H1 (cell line): ENCODE measurements at regions not wholly inside any gene's neighbourhood (a gene's known extent, or its start where the extent isn't known, plus 50 kb on each side); places are given as distances from the start of the nearest gene placed in this dataset.

Experiments used
- CTCF ChIA-PET: fragments of 300-600 bp; sonication (Branson Sonifier 250); formaldehyde crosslinking; loops from one replicate; lab custom pipeline; 2021; ENCODE audit not compliant: partially characterized antibody; lab: Charles Lee
- POLR2A ChIA-PET: fragments of 300-600 bp; sonication (Branson Sonifier 250); formaldehyde crosslinking; loops from one replicate; lab custom pipeline; 2021; ENCODE audit warnings: inconsistent platforms; ENCODE audit not compliant: partially characterized antibody; lab: Charles Lee
- DNase-seq, 2 experiments: peaks; one replicate each; pipeline versions ENCODE4 v3.0.0 to v3.0.0-alpha.2; 2010 to 2022; ENCODE audit warnings: low spot score in 2 of 2, low read depth in 1 of 2, mixed read lengths in 1 of 2
- FAIRE-seq: peaks from 2 replicates; lab custom pipeline; 2011; peaks lifted over from hg19 to GRCh38; lab: Jason Lieb, UNC
- H2AFZ ChIP-seq: 2 replicates; pipeline ENCODE4 v1.8.1; 2012; ENCODE audit warnings: low read length, inconsistent platforms
- H2AK5ac ChIP-seq: 2 replicates; pipeline ENCODE4 v1.6.1; 2013; ENCODE audit warnings: low read depth, low read length
- H2BK120ac ChIP-seq: replicated peaks from 2 replicates; pipeline ENCODE3; 2013; ENCODE audit warnings: low read depth, low read length, inconsistent platforms
- H2BK12ac ChIP-seq: 2 replicates; pipeline ENCODE4 v1.6.1; 2013; ENCODE audit warnings: low read depth, low read length
- H2BK15ac ChIP-seq: 2 replicates; pipeline ENCODE4 v1.6.1; 2013; ENCODE audit warnings: low read length
- H2BK20ac ChIP-seq: 2 replicates; pipeline ENCODE4 v1.6.1; 2013; ENCODE audit warnings: low read length
- H2BK5ac ChIP-seq: 2 replicates; pipeline ENCODE4 v1.6.1; 2013; ENCODE audit warnings: low read depth, low read length
- H3K14ac ChIP-seq: 2 replicates; pipeline ENCODE4 v1.6.1; 2013; ENCODE audit warnings: inconsistent platforms; ENCODE audit not compliant: insufficient read length
- H3K18ac ChIP-seq: 2 replicates; pipeline ENCODE4 v1.6.1; 2013; ENCODE audit warnings: low read length; ENCODE audit errors: extremely low read depth
- H3K23ac ChIP-seq: 2 replicates; pipeline ENCODE4 v1.6.1; 2013; ENCODE audit warnings: inconsistent platforms; ENCODE audit not compliant: insufficient read length
- H3K23me2 ChIP-seq: 2 replicates; pipeline ENCODE4 v1.6.1; 2013; ENCODE audit warnings: low read depth, low read length
- H3K27ac ChIP-seq: 2 replicates; pipeline ENCODE4 v1.6.1; 2011; ENCODE audit warnings: low read depth, low read length, inconsistent platforms
- H3K27me3 ChIP-seq, 4 experiments: replicated peaks in 1 of 4; 1 replicate in 1 of 4; 2 replicates in 3 of 4; pipeline versions ENCODE4 v1.6.1 to v1.8.1; 2011 to 2013; ENCODE audit warnings: low read length in 3 of 4, mild to moderate bottlenecking in 3 of 4, inconsistent platforms in 2 of 4, mixed read lengths in 2 of 4, moderate library complexity in 1 of 4; ENCODE audit not compliant: control insufficient read depth in 3 of 4, insufficient read depth in 3 of 4; ENCODE audit errors: extremely low read depth in 1 of 4
- H3K36me3 ChIP-seq, 4 experiments: 2 replicates each; pipeline versions ENCODE4 v1.6.1 to v1.8.1; 2011 to 2013; ENCODE audit warnings: mild to moderate bottlenecking in 4 of 4, low read length in 3 of 4, moderate library complexity in 2 of 4, control low read depth in 1 of 4, inconsistent platforms in 1 of 4; ENCODE audit not compliant: insufficient read depth in 4 of 4, control insufficient read depth in 2 of 4
- H3K4ac ChIP-seq: replicated peaks from 2 replicates; pipeline ENCODE3; 2013; ENCODE audit warnings: low read length, low read depth, mixed read lengths, inconsistent platforms; ENCODE audit not compliant: insufficient read length
- H3K4me1 ChIP-seq, 4 experiments: replicated peaks in 1 of 4; 1 replicate in 1 of 4; 2 replicates in 3 of 4; pipeline versions ENCODE4 v1.6.1 to v1.8.1; 2011 to 2013; ENCODE audit warnings: low read length in 3 of 4, inconsistent platforms in 2 of 4, mixed read lengths in 1 of 4; ENCODE audit not compliant: insufficient read depth in 4 of 4, control insufficient read depth in 3 of 4
- H3K4me2 ChIP-seq, 2 experiments: 2 replicates each; pipeline versions ENCODE4 v1.6.1 to v1.8.1; 2011 to 2013; ENCODE audit warnings: low read depth in 2 of 2, low read length in 2 of 2, control low read depth in 1 of 2, inconsistent platforms in 1 of 2, mild to moderate bottlenecking in 1 of 2; ENCODE audit not compliant: insufficient read depth in 1 of 2
- H3K4me3 ChIP-seq, 4 experiments: fragments of 200-600, 300-600 bp in 1 of 4; sonication (generic), shearing (Covaris generic), sonication (Bioruptor Twin) in 1 of 4; 2 replicates each; pipeline versions ENCODE4 v1.5.1 to v1.8.1; 2011 to 2016; ENCODE audit warnings: low read length in 4 of 4, low read depth in 3 of 4, control low read depth in 2 of 4, inconsistent platforms in 2 of 4, mild to moderate bottlenecking in 2 of 4, mixed read lengths in 1 of 4, moderate library complexity in 1 of 4; ENCODE audit not compliant: insufficient read depth in 2 of 4; ENCODE audit errors: extremely low read depth in 1 of 4
- H3K56ac ChIP-seq: replicated peaks from 2 replicates; pipeline ENCODE3; 2013; ENCODE audit warnings: low read depth, mild to moderate bottlenecking, mixed read lengths, low read length, inconsistent platforms; ENCODE audit not compliant: insufficient read length
- H3K79me1 ChIP-seq: 2 replicates; pipeline ENCODE4 v1.6.1; 2013; ENCODE audit warnings: low read depth, low read length, control low read depth
- H3K79me2 ChIP-seq, 2 experiments: 2 replicates each; pipeline versions ENCODE4 v1.6.1 to v1.8.1; 2012 to 2013; ENCODE audit warnings: low read length in 2 of 2, mild to moderate bottlenecking in 2 of 2, inconsistent platforms in 1 of 2; ENCODE audit not compliant: insufficient read depth in 2 of 2, control insufficient read depth in 1 of 2
- H3K9ac ChIP-seq, 4 experiments: replicated peaks in 1 of 4; 1 replicate in 1 of 4; 2 replicates in 3 of 4; pipeline versions ENCODE4 v1.6.1 to v1.8.1; 2011 to 2013; ENCODE audit warnings: low read depth in 3 of 4, low read length in 3 of 4, control low read depth in 2 of 4, mild to moderate bottlenecking in 2 of 4, moderate library complexity in 2 of 4, inconsistent platforms in 1 of 4; ENCODE audit errors: extremely low read depth in 1 of 4
- H3K9me3 ChIP-seq, 2 experiments: 2 replicates each; pipeline versions ENCODE4 v1.6.1 to v1.8.1; 2012 to 2013; ENCODE audit warnings: mild to moderate bottlenecking in 2 of 2, moderate library complexity in 2 of 2, control low read depth in 1 of 2, inconsistent platforms in 1 of 2, low read depth in 1 of 2, low read length in 1 of 2, mixed read lengths in 1 of 2; ENCODE audit not compliant: insufficient read depth in 2 of 2
- H4K20me1 ChIP-seq, 2 experiments: replicated peaks in 1 of 2; 2 replicates each; pipeline versions ENCODE3 to v1.8.1; 2011 to 2013; ENCODE audit warnings: inconsistent platforms in 2 of 2, low read length in 2 of 2, mild to moderate bottlenecking in 1 of 2; ENCODE audit not compliant: insufficient read depth in 2 of 2, control insufficient read depth in 1 of 2
- H4K5ac ChIP-seq: 2 replicates; pipeline ENCODE4 v1.6.1; 2013; ENCODE audit warnings: low read length, low read depth, mixed read lengths, inconsistent platforms; ENCODE audit not compliant: insufficient read length
- H4K8ac ChIP-seq: 2 replicates; pipeline ENCODE4 v1.8.0; 2013; ENCODE audit warnings: mild to moderate bottlenecking, moderate library complexity, low read length, inconsistent platforms; ENCODE audit not compliant: insufficient read depth; ENCODE audit errors: extremely low read depth
- H4K91ac ChIP-seq: replicated peaks from 2 replicates; pipeline ENCODE3; 2013; ENCODE audit warnings: low read length, mixed read lengths, inconsistent platforms; ENCODE audit not compliant: insufficient read length
- ASH2L ChIP-seq: fragments of 200-600, 300-600 bp; sonication (generic); IDR thresholded peaks from one replicate; pipeline ENCODE4 v1.7.1; 2017; ENCODE audit warnings: low read length
- BACH1 ChIP-seq: IDR thresholded peaks from 2 replicates; pipeline ENCODE4 v1.6.1; 2012; ENCODE audit warnings: low read length, improper control_type of control experiment
- BCL11A ChIP-seq, 2 experiments: IDR thresholded peaks; one replicate each; pipeline ENCODE4 v1.6.1; 2011; ENCODE audit warnings: low read depth in 2 of 2, low read length in 2 of 2, mild to moderate bottlenecking in 2 of 2
- CBX8 ChIP-seq: fragments of 300-800, 300-1000 bp; sonication (generic); IDR thresholded peaks from 2 replicates; pipeline ENCODE4 v1.7.1; 2016; ENCODE audit warnings: low read depth, low read length, borderline replicate concordance
- EGR1 ChIP-seq: IDR thresholded peaks from 2 replicates; pipeline ENCODE4 v1.6.1; 2011; ENCODE audit warnings: low read depth, low read length, borderline replicate concordance
- GABPA ChIP-seq: IDR thresholded peaks from 2 replicates; pipeline ENCODE4 v1.6.1; 2011; ENCODE audit warnings: mild to moderate bottlenecking, low read length, moderate library complexity, borderline replicate concordance; ENCODE audit not compliant: insufficient read depth
- JUN ChIP-seq: IDR thresholded peaks from 2 replicates; pipeline ENCODE4 v1.6.1; 2011; ENCODE audit warnings: low read depth, mild to moderate bottlenecking, improper control_type of control experiment, low read length
- KDM1A ChIP-seq: fragments of 200-600, 300-600 bp; sonication (generic); IDR thresholded peaks from 2 replicates; pipeline ENCODE4 v1.7.1; 2016; ENCODE audit warnings: mild to moderate bottlenecking, low read length, borderline replicate concordance
- RXRA ChIP-seq: IDR thresholded peaks from 2 replicates; pipeline ENCODE4 v1.6.1; 2011; ENCODE audit warnings: low read depth, mild to moderate bottlenecking, low read length, moderate library complexity; ENCODE audit not compliant: insufficient read depth
- SIRT6 ChIP-seq: IDR thresholded peaks from one replicate; pipeline ENCODE4 v1.7.1; 2012; ENCODE audit warnings: low read length, inconsistent platforms
- SIX5 ChIP-seq: IDR thresholded peaks from 2 replicates; pipeline ENCODE4 v1.6.1; 2011; ENCODE audit warnings: mild to moderate bottlenecking, low read depth, low read length
- SP2 ChIP-seq: IDR thresholded peaks from 2 replicates; pipeline ENCODE4 v1.6.1; 2012; ENCODE audit warnings: mild to moderate bottlenecking, low read length, inconsistent platforms
- TEAD4 ChIP-seq: IDR thresholded peaks from 2 replicates; pipeline ENCODE4 v1.6.1; 2012; ENCODE audit warnings: low read depth, low read length, inconsistent platforms, mixed read lengths
- YY1 ChIP-seq: IDR thresholded peaks from 2 replicates; pipeline ENCODE4 v1.6.1; 2011; ENCODE audit warnings: low read depth, mild to moderate bottlenecking, low read length
- WGBS, 2 experiments: shearing (Covaris generic) in 1 of 2; methylation state at CpG; one replicate each; pipeline versions ENCODE4 v1.1.6 to v1.1.7; 2013 to 2015; ENCODE audit warnings: low lambda C conversion rate in 2 of 2, mixed read lengths in 2 of 2, inconsistent platforms in 1 of 2, low coverage in 1 of 2, missing lambda C conversion rate in 1 of 2; ENCODE audit not compliant: insufficient replicate concordance in 2 of 2, insufficient coverage in 1 of 2, insufficient read length in 1 of 2; ENCODE audit errors: extremely low coverage in 1 of 2, missing lambda C conversion rate in 1 of 2; 5-methylcytosine and 5-hydroxymethylcytosine counted together
- TF ChIP-seq, protein P1 (sequence below): IDR thresholded peaks from 2 replicates; pipeline ENCODE4 v1.6.1; 2012; ENCODE audit warnings: inconsistent platforms
- TF ChIP-seq, protein P2 (sequence below): IDR thresholded peaks from 2 replicates; pipeline ENCODE4 v1.6.1; 2011; ENCODE audit warnings: low read length, improper control_type of control experiment

DNA sequence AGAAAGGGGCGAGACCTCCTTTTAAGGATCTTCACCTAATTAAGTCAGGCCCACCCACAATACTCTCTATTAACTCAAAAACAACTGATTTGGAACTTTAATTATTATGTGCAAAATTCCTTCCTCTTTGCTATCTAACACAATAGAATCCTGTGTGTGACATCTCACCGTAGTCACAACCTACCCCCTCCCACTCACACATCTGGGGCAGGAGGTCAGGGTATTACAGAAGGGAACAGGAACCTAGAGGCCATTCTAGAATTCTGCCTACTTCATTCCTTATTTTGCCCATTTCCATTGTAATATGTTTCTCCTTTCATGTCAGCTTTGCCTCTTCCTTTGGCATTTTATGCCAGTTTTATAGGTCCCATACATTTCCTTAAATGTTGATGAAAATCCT is 829.3 kb upstream of the ID2 start:
- Histone ChIP-seq H3K79me2 (no peaks in the 10 kb centered on the region), H3K56ac (no peak overlapping the region), H4K91ac (no peak overlapping the region), H3K9me3 (no peaks in the 10 kb centered on the region; a peak in 1 of 4 replicates), H3K23ac (no peak overlapping the region), H3K4me3 (no peak overlapping the region), H2BK15ac (no peak overlapping the region), H3K4me2 (no peak overlapping the region), H3K9ac (no peak overlapping the region), H2AK5ac (no peak overlapping the region), H3K36me3 (no peaks in the 10 kb centered on the region), H3K4me1 (no peaks in the 10 kb centered on the region), H3K23me2 (no peaks in the 10 kb centered on the region), H2BK120ac (no peak overlapping the region), H3K27me3 (no peaks in the 10 kb centered on the region), H2BK12ac (no peak overlapping the region), H3K18ac (no peak overlapping the region), H4K8ac (no peak overlapping the region), H2AFZ (no peak overlapping the region), H3K27ac (no peak overlapping the region), H2BK20ac (no peak overlapping the region), H3K14ac (no peak overlapping the region), H4K5ac (no peak overlapping the region), H3K4ac (no peak overlapping the region), H4K20me1 (no peaks in the 10 kb centered on the region), H3K79me1 (no peaks in the 10 kb centered on the region), H2BK5ac (no peak overlapping the region)
- POLR2A ChIA-PET: no interaction called here
- FAIRE-seq (no peak), DNase-seq (no peak)
- CTCF ChIA-PET: no interaction called here
- 50% methylated on average over 2 of the region's 2 CpGs; no CpG with 5 or more reads in 1 of the 2 experiments for WGBS, 2 experiments
- TF ChIP-seq, protein P1, sequence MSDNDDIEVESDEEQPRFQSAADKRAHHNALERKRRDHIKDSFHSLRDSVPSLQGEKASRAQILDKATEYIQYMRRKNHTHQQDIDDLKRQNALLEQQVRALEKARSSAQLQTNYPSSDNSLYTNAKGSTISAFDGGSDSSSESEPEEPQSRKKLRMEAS: no peak
- no peak for TF ChIP-seq SIX5
- no peak for TF ChIP-seq EGR1
- no peak for TF ChIP-seq CBX8
- no peak for TF ChIP-seq BACH1
- no peak for TF ChIP-seq ASH2L
- TF ChIP-seq SIRT6: no peak
- TF ChIP-seq KDM1A: no peak
- TF ChIP-seq, protein P2, sequence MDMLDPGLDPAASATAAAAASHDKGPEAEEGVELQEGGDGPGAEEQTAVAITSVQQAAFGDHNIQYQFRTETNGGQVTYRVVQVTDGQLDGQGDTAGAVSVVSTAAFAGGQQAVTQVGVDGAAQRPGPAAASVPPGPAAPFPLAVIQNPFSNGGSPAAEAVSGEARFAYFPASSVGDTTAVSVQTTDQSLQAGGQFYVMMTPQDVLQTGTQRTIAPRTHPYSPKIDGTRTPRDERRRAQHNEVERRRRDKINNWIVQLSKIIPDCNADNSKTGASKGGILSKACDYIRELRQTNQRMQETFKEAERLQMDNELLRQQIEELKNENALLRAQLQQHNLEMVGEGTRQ: no peak
- TF ChIP-seq SP2: no peak
- TF ChIP-seq RXRA: no peak
- TF ChIP-seq GABPA: no peak
- TF ChIP-seq TEAD4: no peak
- TF ChIP-seq YY1: no peak
- no peak for TF ChIP-seq JUN
- TF ChIP-seq BCL11A (IDR thresholded peaks at IDR 0.05; ENCODE audit: low read depth in 2 of 2, low read length in 2 of 2): no peak
